Spleen (tissue), 7 donors: ENCODE measurements at regions not wholly inside any gene's neighbourhood (a gene's known extent, or its start where the extent isn't known, plus 50 kb on each side); places are given as distances from the start of the nearest gene placed in this dataset.

ENCODE experiments used
- CTCF ChIP-seq, 11 experiments: fragments of 200-600 bp in 7 of 11; fragments of 450-650 bp in 4 of 11; sonication (generic) in 4 of 11; IDR thresholded peaks in 8 of 11; conservative IDR thresholded peaks in 3 of 11; 1 replicate in 7 of 11; 2 replicates in 4 of 11; pipeline versions ENCODE4 v1.4.0 to v1.8.0; 2016 to 2021; ENCODE audit warnings: antibody characterized with exemption in 11 of 11, inconsistent platforms in 4 of 11, mild to moderate bottlenecking in 1 of 11
- POLR2A ChIP-seq, 3 donors: fragments of 450-650 bp; IDR thresholded peaks; one replicate each; pipeline ENCODE4 v1.5.1; 2017; ENCODE audit warnings: antibody characterized with exemption in 3 of 3, mild to moderate bottlenecking in 1 of 3
- POLR2AphosphoS5 ChIP-seq, 3 donors: sonication (generic); formaldehyde crosslinking; IDR thresholded peaks; one replicate each; pipeline ENCODE4 v1.5.1; 2017; ENCODE audit warnings: antibody characterized with exemption in 3 of 3
- donor health status: DM: no; HTN: no; CAD: no; lungs with moderate emphysema.
- donor health status: DM: no; HTN: no; CAD: no.
- donor health status: DM: no; HTN: no; CAD: no.

DNA sequence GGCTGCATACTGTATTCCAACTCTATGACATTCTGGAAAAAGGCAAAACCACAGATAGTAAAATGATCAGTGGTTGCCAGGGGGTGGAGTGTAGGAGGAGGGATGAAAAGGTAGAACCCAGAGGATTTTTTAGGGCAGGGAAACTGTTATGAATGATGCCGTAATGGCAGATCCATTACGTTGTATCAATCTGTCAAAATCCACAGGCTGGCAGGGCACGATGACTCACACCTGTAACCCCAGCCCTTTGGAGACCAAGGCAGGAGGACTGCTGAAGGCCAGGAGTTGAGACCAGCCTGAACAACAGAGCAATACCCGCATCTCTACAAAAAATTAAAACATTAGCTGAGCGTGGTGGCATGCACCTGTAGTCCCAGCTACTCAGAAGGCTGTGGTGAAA is 91.8 kb downstream of the RMI2 start:
- TF ChIP-seq POLR2A (IDR thresholded peaks at IDR 0.05) (no peak), CTCF (IDR thresholded peaks at IDR 0.05 in 8 of 11, conservative IDR thresholded peaks at IDR 0.05 in 3 of 11) (no peak), POLR2AphosphoS5 (IDR thresholded peaks at IDR 0.05) (no peak)
